ENCODE measurements at regions not wholly inside any gene's neighbourhood (a gene's known extent, or its start where the extent isn't known, plus 50 kb on each side); places are given as distances from the start of the nearest gene placed in this dataset.

- TF ChIP-seq CTCF (IDR thresholded peaks at IDR 0.05) (no peak), POLR2A (IDR thresholded peaks at IDR 0.05) (no peak)
Measured at GRCh38 chr5:27381686-27382085, 343.3 kb upstream of the CDH9 start.
